Middle frontal gyrus (tissue), 1 donor: ENCODE measurements at regions not wholly inside any gene's neighbourhood (a gene's known extent, or its start where the extent isn't known, plus 50 kb on each side); places are given as distances from the start of the nearest gene placed in this dataset.

Source experiments
- DNase-seq: peaks from one replicate; pipeline ENCODE4 v3.0.0-alpha.2; 2015; ENCODE audit warnings: low spot score; ENCODE audit errors: extremely low spot score

DNA sequence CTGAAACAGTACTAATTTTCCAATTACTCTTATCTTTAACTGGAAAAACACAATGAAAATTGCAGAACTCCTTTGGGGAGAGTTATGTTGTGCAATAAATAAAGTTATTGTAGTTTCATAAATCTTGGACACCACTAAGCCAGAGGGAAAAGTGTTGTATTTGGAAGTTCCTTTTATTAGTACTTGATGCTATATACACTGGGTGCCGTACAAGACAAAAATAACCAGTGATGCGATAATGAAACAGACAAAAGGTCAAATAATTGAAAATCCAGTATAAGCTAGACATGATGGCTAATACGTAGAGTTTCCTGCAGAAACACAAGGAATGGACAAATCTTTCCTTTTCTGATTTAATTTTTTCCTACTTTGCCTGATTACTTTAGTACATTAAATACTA, 541.1 kb downstream of the ETS1 start:
- no peak for DNase-seq

DNA sequence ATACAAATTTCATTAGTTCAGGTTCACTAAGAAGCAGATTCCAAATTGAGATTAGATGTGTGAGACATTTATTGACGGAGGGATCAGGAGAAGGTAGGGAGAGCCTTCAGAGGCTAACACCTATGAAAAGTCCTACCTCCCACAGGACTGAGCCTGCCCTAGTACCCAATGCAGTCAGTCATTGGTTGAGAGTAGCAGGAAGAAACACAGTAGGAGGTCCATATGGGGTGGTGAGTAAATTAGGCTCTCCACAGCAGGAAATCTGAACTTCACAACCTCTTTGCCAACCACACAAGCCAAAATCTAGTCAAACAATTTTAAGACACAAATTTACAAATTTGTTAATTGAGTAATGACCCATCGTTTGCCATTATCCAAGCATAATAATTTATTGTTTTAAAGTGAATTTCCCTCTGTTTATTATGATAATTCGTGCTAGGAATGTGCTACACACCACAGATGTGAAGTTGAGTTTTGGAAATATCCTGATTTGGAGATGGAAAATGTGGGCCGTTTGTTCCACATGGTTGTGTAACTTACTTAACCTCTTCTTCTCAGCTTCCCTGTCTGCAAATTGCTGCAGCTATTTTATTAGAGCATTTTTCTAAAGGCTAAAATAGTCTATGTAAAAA, 542.1 kb downstream of the ETS1 start:
- no peak for DNase-seq

DNA sequence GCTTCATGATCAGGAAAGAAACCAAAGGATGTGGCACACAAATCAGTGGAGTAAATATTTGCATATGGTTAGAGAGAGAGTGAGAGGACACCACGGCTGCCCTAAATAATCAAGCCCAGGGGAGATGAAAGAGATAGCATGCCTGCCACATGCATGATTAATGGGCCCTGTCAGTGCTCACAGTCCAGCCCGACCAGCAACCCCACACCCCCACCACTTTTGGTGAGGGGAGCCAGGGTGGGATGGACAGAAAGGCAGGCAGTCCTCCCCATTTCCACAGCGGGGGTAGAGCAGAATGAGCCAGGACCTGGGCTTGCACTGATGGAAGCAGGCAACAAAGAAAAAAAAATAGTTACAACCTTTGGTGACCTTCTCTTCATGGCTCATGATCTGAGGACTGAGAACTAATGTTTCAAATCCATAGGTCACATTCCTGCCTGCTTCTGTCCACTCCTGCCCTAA, 545.0 kb downstream of the ETS1 start:
- no peak for DNase-seq

DNA sequence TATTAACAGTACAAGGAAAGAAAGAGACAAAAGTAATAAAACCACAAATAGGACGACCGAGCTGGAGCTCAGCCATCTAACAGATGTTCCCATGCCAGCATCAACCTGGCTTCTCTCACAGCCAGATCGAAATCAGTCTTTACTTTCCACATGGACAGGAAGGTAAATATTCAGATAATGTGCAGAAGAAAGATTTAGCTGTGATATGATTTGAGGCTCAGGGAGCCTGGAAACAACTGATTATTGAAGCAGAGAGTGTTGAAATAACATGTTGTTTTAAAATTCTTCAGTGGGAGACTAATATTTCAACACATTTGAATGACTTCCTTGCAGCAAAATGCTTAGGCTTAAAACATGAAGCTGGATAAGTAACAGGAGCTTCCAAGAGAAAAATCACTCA, 546.8 kb downstream of the ETS1 start:
- DNase-seq: no peak

DNA sequence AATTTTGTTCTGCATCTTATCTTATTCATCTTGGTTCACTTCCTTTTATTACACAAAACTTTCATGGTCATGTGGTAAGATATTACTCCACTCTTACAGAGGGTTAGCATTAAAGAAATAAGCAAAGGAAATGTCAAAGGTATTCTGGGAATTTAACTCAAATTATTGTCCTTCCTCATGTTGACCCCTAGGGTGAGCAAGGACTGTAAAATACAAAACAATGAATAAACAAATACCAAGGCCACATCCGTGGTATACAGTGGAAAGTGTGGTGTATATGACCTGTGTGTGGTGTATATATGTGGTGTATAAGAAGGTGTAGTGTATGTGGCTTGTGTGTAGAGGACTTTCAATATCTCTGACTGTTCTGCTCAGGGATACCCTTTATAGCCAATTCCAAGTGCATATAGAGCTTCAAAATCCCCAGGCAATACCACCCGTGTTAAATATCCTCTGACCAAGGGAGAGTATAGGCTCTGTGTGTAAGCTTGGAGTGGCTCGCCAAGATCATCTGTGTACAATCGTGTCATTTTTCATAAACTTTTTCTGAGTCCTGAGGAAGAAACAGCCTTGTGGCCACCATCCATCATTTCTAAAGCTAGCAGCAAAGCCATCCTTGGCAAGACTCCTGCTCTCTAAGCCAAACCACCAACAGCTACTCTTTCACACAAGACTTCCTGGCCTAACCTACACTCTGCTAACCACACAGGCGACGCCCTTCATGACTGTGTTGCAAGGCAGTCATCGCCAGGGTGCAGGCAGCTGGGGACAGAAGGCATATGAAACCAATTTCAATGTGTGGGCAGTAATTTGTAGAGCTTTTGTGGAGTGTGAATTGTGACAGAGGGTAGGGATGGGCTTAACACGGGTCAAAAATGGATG, 548.0 kb downstream of the ETS1 start:
- DNase-seq: no peak

DNA sequence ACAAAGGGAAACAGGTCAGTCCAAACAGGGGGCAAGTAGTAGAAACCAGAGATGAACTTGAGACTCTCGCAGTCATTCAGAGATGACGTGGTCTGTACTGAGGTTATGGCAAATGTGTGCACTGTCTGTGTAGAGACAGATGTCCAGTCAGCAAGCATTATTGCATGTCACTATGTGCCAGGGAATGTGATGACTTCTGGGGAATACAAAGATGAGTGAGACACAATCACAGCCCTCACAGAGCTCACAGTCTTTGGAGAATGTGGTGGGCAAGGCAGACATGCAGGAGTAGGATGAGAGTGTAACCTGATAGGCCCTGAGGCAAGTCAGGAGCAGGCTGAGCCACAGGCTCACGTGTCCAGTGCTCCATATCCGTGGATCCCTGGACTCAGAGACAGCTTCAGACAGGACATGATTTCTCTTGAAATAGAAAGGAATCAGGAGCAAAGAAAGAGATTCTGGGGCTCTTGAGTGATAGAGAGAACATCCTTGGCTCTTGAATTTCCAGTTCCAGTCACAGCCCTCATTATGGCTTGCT, 550.7 kb downstream of the ETS1 start:
- DNase-seq: no peak

DNA sequence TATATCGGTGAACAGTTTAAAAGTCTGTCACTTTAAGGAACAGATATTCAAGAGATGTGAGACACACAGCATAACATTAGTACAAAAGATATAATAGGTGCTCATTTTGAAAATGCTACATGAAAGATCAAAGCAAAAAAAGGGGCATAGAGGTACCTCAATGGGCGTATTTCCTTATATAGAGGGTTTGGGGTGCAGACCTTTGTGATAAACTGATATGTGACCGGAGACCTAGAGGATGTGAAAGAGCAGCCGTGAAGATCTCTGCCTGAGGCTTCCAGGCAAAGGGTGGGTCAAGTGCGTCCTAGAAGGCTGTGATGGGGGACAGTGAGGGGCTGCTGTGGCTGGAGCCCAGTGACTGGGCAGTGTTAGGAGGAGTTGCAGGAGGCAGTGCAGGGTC, 551.4 kb downstream of the ETS1 start:
- DNase-seq: no peak

DNA sequence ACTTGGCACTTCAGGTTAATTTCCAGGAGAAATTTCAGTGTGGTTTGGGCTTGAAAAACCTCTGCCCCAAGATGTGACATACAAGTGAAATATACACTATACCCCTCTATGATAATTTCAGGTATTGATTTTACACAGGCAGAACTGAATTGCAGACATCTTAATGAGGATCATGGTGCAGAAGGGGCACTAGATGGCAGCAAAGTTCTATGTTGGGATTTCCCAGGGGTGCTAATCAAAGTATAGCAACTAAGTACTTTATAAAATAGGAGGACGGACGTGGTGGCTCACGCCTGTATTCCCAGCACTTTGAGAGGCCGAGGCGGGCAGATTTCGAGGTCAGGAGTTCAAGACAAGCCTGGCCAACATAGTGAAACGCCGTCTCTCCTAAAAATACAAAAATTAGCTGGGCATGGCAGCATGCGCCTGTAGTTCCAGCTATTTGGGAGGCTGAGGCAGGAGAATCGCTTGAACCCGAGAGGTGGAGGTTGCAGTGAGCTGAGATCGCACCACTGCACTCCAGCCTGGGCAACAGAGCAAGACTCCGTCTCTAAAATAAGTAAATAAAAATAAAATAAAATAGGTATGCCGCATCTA, 555.7 kb downstream of the ETS1 start:
- peak; percentile 47 for DNase-seq

DNA sequence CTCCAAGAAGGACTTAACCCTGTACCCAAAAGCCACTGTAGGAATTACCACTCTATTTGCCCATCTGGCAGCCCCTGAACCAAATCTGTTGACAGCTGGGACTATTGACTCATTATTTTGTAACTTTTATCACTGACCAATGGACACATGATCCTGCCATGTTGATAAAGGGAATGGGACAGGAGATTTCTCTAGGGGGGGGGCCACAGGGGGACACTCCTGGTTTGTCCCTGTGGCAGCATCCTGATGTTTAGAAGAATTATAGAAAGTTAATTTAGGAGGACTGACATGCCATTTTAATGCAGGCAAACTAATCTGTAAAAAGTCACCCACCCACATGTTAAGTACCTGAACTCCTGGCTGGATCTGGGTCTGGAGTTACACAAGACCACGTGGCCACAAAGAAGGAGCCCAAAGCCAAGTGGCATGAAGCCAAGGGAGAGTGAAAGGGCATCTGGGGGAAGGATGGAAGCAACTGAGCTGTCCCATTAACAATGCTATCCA, 558.1 kb downstream of the ETS1 start:
- DNase-seq: no peak

DNA sequence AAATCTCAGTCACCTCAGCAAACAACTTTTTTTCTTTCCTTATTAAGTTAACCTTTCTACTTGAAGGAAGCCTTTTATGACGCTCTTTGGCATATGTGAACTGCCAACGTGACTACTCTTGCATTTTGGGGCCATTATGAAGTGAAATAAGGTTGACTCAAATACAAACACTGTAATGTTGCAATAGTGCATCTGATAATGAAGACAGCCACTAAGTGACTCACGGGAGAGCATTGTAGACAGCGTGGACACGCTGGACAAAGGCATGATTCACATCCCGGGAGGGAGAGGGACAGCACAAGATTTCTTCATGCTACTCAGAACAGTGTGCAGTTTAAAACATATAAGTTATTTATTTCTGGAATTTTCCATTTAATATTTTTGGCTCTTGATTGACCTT, 560.8 kb downstream of the ETS1 start:
- no peak for DNase-seq

DNA sequence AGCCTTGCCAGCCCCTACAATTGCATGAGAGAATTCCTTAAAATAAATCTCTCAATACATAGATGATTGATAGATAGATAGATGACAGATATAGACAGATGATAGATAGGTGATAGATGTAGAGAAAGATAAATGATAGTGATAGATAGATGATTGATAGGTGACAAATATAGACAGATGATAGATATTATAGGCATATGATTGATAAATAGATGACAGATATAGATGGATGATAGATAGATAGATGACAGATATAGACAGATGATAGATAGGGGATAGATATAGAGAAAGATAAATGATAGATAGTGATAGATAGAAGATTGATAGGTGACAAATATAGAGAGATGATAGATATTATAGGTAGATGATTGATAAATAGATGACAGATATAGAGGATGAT, 564.6 kb downstream of the ETS1 start:
- DNase-seq: no peak

DNA sequence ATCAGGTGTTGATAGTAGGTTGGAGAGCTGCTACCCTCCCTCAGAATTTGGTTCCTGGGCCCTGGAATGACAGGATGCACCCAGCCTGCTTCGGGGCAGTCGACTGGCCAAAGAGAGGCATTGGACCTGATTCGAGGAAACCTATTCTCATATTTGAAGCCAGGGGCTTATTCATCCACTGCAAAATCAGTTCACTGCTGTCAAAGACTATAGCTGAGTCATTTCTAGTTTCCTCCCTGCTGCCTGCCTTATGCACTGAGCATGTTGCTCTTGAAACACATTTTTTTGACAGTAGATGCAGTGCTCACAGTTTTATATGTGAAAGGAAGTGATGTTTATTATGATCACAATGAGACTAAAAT, 565.4 kb downstream of the ETS1 start:
- no peak for DNase-seq

DNA sequence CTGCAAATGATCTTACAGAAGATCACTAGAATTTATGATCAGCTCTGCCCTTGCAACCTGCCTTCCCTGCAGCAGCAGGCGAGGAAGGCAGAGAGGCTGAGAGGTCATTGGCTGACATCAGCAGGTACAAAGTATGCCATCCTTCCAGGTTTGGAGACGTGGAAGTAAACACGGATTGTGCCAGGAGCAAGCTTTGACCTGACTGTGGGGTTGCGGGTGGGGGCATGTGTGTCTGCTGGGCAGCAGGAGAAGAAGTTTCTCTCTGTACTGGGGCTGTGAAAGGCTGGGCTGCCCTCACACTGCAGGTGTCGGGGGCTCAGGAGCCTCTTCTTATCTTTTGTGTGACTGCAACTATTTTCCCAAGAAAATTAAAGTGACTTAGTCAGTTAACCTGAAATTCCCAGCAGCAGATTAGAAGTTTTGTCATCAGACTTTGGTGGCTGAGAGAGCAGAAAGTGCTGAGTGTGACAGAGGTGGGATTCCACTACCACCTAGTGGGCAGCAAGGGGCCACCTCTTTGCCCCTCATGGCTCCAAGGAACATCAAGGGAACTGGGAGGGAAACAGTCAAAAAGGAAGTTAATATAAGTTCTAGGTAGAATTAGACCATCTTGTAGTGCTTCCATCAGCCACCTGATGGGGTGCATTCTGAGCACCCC, 565.9 kb downstream of the ETS1 start:
- DNase-seq: no peak

DNA sequence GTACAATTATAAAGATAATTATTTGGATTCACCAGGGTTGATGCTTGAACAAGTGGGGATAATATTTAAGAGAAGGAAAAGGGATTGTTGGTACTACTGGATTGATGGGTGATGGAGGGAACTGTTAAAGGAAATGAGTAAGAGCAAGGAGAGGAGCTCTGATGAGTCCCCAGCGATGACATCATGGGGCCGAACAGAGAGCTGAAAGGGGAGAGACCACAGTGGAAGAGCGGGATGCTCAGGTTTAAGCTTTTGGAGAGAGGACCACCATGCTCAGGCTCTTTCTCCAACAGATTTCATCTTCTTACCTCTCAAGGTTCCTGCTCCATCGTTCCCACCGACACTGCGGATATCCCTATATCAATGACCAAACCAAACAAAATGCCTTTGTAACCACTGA, 568.7 kb downstream of the ETS1 start:
- no peak for DNase-seq

DNA sequence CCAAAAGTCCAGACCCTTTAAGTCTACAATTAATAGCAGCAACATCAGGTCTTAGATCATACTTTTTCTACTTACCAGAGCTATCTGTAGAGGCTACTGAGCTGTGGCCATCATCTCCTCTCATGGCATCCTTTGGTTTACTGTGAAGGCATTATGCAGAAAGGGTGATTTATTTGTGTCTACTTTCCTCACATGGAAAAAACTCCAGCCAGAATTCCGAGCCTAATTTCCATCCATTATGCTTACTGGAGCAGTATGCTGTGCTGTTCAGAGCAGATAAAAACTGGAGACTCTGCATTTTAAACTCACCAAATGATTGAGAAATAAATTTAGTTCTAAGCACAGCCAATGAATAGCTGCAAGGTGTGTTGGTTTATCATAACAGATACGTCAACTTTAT, 581.8 kb downstream of the ETS1 start:
- DNase-seq: no peak

DNA sequence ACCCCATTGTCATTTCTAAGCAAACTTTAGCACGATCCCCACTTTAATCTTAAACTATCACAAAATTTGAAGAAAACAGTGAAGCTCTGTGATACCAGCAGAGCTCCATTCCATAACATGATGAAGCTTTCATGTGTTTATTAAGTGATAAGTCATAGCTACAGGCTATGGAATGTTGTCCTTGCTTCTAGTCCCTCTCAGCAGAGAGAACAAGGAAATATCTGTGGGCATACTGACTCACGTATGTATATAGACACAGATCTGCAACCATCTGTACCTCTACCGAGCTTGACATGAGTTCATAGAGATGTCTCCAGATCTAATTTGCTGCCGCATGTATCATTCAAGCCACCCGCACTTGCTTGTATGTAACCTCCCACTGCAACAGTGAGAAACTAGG, 588.9 kb downstream of the ETS1 start:
- no peak for DNase-seq

DNA sequence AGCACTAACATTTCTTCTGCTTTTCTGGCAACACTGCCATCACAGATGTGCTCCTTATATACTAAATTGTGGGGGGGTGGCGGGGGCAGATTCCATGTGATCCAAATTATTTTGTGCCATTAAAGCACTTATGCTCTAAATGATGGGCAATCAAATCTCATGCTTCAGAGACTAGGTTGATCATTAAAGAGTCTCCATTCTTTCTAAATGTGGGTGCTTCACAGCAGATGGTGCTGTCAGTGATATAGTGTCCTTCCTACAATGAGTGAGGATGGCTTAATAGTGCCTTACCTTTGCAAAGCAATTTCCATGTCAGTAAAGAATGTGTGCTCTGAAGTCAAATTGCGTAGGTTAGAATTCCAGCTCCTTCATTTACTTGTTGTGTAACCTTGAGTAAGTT, 589.8 kb downstream of the ETS1 start:
- no peak for DNase-seq

DNA sequence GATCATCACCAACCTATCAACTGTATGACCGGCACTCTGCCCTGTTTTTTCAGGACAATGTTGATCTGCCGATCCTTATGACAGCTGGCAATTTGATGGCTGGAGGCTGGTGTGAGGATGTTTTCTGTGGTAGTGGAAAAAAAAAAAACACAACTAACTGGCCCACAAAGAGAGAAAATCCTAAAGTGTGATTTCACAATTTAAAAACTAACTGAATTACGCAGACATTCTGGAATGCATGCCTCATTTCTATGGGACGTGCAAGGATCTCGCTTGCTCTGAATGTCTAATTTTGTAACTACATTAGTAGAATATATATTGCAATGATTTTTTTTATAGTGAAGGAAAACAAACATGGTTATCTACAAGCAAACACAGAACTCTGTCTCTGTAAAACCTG, 590.5 kb downstream of the ETS1 start:
- DNase-seq: no peak

DNA sequence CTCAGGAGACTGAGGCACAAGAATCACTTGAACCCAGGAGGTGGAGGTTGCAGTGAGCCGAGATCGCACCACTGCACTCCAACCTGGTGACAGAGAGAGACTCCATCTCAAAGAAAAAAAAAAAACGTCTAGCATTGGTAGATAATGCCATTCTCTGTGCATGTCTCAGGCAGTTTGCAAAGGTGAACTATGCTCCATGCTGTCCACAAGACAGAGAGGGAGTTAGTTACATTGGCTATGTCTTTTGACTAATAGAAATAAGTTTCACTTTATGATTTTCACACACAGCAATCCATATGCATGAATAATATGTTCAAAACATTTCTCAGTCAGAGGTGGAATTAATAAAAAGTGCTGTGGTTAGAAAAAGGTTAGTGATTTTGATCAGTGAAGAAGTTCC, 591.4 kb downstream of the ETS1 start:
- DNase-seq: no peak

DNA sequence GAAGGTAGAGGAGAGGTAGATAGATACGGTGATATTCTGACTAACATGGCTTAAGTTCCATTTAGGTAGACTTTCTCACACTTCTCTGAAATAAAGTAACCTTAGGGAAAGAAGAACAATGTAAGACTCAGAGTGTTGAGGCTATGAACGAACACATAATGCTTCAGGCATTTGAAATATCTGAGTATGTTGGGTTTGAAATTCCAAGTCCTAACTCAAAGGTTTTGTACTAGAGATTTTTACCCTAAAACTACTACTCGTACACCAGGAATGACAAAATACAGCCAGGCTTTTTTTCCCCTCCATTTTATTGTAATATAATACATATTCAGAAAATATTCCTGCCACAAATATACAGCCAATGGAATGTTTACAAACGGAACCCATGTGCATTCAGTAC, 592.6 kb downstream of the ETS1 start:
- DNase-seq: no peak

DNA sequence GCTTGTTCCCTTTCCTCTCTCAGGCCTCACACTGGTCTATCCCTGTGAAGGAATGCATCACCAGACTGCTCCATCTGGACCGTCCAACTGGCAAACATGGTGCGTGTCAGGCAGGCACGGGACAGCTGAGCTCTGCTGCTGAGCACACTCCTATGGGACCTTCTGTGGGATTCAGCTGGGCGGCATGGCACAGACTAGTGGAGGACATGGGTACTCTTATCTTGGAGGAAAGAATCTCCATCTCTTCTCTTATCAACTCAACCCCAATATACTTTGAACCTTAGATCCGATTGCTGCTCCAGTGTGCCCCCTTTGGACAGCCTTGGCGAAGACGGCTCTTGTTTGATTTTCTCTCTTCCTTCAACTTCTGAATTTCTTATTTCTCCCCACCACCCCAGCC, 593.6 kb downstream of the ETS1 start:
- DNase-seq: no peak

DNA sequence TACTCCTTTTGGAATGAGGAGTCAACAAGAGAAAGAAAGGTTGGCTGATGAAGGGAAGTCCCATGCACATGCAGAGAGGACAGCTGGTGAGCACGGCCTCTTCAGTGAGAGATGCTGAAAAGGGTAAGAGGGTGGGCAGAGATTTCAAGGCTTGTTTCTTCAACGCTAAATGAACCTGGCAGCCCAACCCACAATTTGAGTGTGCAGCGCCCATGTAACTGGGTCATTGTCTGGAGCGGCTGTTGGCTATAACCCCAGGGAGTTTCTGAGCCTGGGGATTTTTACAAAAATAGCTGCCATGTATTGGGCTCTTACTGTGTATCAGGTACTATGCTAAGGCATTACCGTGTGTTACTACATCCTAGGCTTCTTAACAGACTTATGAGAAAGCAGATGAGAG, 594.1 kb downstream of the ETS1 start:
- no peak for DNase-seq
